ENCODE measurements at regions not wholly inside any gene's neighbourhood (a gene's known extent, or its start where the extent isn't known, plus 50 kb on each side); places are given as distances from the start of the nearest gene placed in this dataset.

GRCh38 chr17:79534851-79535727 is 75.8 kb downstream of the RBFOX3 start:
- no peak for TF ChIP-seq Cebpa-rat (IDR thresholded peaks at IDR 0.05)
- Histone ChIP-seq H3K36me3 (no peaks in the 10 kb centered on the region), H3K27ac (no peak overlapping the region), H3K4me3 (no peak overlapping the region), H3K4me2 (peak overlapping the region; percentile 28 to 85 (median 72)), H4K20me1 (no peaks in the 10 kb centered on the region; a peak in 1 of 22 replicates), H3K4me1 (peaks cover 10 to 53% (median 37%) of the 10 kb centered on the region in 10 experiments), H3K9me3 (replicated peaks in 1 of 11) (no peaks in the 10 kb centered on the region), H3K27me3 (no peaks in the 10 kb centered on the region), H3K9ac (no peak overlapping the region)

DNA sequence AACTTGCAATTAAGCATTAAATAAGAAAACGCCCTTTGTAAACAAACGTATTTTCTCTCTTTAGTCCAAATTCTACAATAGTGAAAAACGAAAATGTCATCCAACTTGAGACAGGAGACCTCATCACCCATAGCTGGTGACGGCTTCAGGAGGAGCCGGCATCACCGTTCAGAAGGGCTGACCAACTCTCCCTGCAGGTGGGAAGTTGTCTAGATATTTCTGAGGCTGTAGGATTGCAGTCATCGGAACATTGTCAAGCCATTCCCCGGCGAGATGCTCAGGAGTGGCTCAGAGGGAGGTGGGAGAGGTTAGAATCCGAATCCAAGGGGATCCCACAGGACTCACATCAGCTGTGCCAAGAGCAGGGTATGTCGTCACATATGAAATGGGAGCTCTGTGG is 76.7 kb downstream of the RBFOX3 start:
- no peak for TF ChIP-seq Cebpa-rat (IDR thresholded peaks at IDR 0.05)
- H4K20me1 ChIP-seq, result no peaks in the 10 kb centered on the region; a peak in 1 of 22 replicates
- no peak overlapping the region for H3K9ac ChIP-seq
- H3K4me2 ChIP-seq, result peak overlapping the region in 7 of 11 experiments; percentile 28 to 85 (median 74); a peak in 14 of 22 replicates
- H3K27me3 ChIP-seq, result no peaks in the 10 kb centered on the region
- H3K36me3 ChIP-seq, result no peaks in the 10 kb centered on the region
- H3K9me3 ChIP-seq (replicated peaks in 1 of 11), result no peaks in the 10 kb centered on the region
- no peak overlapping the region for H3K4me3 ChIP-seq
- no peak overlapping the region for H3K27ac ChIP-seq
- H3K4me1 ChIP-seq, result peaks cover 10 to 58% (median 44%) of the 10 kb centered on the region in 10 experiments

DNA sequence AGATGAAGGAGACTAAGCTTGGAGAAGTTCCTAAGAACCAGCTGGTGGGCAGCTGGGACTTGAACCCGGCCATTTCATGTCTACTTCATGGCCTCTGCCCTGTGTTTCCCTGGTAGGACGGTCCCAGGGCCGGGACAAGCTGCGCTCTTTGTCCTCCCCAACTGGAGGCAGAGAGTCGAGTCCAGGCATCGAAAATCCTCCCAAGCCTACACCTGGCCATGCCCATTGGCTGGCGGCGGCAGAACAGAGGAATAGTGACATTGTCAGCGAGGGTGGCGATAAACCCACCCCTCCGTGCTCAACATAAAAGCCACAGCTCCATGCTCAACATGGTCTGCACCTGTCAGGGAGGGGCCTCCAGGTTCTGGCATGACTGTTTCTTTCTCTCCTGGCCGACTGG is 77.7 kb downstream of the RBFOX3 start:
- H3K27me3 ChIP-seq, result no peaks in the 10 kb centered on the region
- TF ChIP-seq Cebpa-rat (IDR thresholded peaks at IDR 0.05), result no peak
- no peaks in the 10 kb centered on the region for H3K36me3 ChIP-seq
- no peak overlapping the region for H3K9ac ChIP-seq
- H3K4me1 ChIP-seq, result peaks cover 10 to 49% (median 35%) of the 10 kb centered on the region in 10 experiments
- H3K9me3 ChIP-seq (replicated peaks in 1 of 11), result peaks cover 0 to 6% (median under 1%) of the 10 kb centered on the region in 11 experiments; a peak in 6 of 22 replicates
- no peak overlapping the region for H3K4me2 ChIP-seq
- no peak overlapping the region for H3K27ac ChIP-seq
- no peak overlapping the region for H3K4me3 ChIP-seq
- H4K20me1 ChIP-seq, result no peaks in the 10 kb centered on the region; a peak in 1 of 22 replicates

DNA sequence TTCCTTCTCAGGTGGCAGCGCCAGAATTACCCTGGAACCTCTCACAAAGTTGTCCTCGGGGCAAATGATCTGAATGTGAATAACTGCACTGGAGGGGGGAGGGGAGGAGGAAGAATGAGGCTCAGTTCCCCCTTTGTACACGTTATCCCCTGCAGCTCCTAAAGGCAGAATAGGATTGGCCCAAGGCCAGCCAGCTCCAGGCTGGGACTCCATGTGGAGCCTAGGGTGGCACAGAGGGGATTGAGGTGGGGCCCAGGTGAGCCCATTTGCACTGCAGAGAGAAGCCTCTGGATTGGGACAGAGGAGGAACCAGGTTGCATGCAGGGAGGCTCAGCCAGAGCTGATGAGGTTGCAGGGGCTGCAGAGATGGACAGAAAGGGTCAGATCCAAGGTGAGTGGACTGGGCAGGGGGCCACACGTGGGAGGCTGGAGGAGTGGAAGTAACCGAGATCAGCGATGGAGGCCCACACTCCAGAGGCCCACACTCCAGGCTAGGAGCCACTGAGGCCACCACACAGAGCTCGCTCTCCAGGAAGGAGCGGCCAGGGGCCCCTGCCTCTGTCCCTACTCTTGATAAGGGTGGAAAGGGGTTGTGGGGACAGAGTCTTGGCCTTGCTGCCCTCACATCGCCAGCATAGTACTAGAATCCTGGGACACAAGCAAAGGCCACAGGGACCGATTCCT is 78.6 kb downstream of the RBFOX3 start:
- H3K4me3 ChIP-seq, result no peak overlapping the region
- no peak for TF ChIP-seq Cebpa-rat (IDR thresholded peaks at IDR 0.05)

DNA sequence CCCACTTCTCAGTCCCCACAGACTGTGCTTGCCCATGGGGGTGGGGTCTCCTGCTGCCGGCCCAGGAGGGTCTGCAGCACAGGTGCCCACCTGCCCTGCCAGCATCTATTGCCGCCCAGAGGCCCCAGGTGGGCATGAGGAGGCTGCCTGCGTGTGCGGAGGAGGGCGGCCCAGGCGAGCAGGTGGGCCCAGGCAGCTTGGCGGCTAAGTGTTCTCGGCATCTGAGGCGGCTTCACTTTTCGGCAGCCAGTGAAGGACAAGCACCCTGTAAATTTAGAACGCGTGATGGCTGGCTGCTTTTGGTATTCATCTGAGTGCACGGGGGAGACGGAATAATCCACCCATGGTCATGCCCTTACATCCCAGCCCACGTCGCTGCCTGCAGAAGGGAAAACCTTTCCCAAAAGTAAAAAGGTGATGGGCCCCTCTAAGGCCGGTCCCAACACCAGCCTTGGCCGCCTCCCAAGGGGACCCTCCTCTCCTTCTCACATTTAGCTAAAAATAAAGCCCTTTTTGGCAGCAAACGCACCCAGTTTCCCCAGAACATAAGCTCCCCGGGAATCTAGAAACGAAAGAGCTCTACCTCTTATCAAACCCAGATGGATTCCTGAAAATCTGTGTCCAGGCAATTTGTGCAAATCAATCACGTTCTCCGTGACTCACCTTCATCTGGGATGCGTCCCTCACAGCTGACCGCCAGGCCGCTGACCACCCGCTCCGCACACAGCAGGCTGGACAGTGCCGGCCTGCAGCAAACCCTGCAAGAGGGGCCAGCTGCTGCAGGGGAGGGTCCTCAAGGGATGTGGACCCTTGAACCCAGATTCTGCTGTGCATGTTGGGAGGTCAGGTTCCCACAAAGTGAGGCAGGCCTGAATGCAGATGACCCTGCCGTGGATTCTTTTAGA is 79.4 kb downstream of the RBFOX3 start:
- no peak for TF ChIP-seq Cebpa-rat (IDR thresholded peaks at IDR 0.05)
- H3K27ac ChIP-seq, result no peak overlapping the region
- H3K27me3 ChIP-seq, result no peaks in the 10 kb centered on the region
- H3K4me2 ChIP-seq, result 0 out of 22 replicates have a peak overlapping the region, but pooled peaks of 1 of the 11 experiments have one; percentile 13
- no peak overlapping the region for H3K4me3 ChIP-seq
- H4K20me1 ChIP-seq, result no peaks in the 10 kb centered on the region; a peak in 1 of 22 replicates
- no peaks in the 10 kb centered on the region for H3K36me3 ChIP-seq
- H3K9me3 ChIP-seq (replicated peaks in 1 of 11), result peaks cover 0 to 14% (median 4%) of the 10 kb centered on the region in 11 experiments; a peak in 8 of 22 replicates
- H3K9ac ChIP-seq, result no peak overlapping the region
- H3K4me1 ChIP-seq, result peaks cover 8 to 38% (median 25%) of the 10 kb centered on the region in 10 experiments

More for the DNA sequence above, 78.6 kb downstream of the RBFOX3 start:
- Histone ChIP-seq H4K20me1 (no peaks in the 10 kb centered on the region; a peak in 1 of 22 replicates), H3K4me1 (peaks cover 10 to 40% (median 26%) of the 10 kb centered on the region in 10 experiments), H3K9me3 (replicated peaks in 1 of 11) (peaks cover 0 to 14% (median 4%) of the 10 kb centered on the region in 11 experiments; a peak in 8 of 22 replicates), H3K4me2 (no peak overlapping the region), H3K27me3 (no peaks in the 10 kb centered on the region), H3K9ac (no peak overlapping the region), H3K36me3 (no peaks in the 10 kb centered on the region), H3K27ac (no peak overlapping the region)

GRCh38 chr17:79530361-79531105 is 80.3 kb downstream of the RBFOX3 start:
- Histone ChIP-seq H3K9me3 (replicated peaks in 1 of 11) (peaks cover 0 to 14% (median 4%) of the 10 kb centered on the region in 11 experiments; a peak in 8 of 22 replicates), H3K9ac (no peak overlapping the region), H3K27me3 (no peaks in the 10 kb centered on the region), H3K36me3 (no peaks in the 10 kb centered on the region), H3K4me3 (no peak overlapping the region), H3K4me2 (peak overlapping the region in 1 of 11 experiments; percentile 51; a peak in 3 of 22 replicates), H3K4me1 (peaks cover 8 to 32% (median 24%) of the 10 kb centered on the region in 10 experiments), H4K20me1 (no peaks in the 10 kb centered on the region; a peak in 1 of 22 replicates), H3K27ac (no peak overlapping the region)
- no peak for TF ChIP-seq Cebpa-rat (IDR thresholded peaks at IDR 0.05)

DNA sequence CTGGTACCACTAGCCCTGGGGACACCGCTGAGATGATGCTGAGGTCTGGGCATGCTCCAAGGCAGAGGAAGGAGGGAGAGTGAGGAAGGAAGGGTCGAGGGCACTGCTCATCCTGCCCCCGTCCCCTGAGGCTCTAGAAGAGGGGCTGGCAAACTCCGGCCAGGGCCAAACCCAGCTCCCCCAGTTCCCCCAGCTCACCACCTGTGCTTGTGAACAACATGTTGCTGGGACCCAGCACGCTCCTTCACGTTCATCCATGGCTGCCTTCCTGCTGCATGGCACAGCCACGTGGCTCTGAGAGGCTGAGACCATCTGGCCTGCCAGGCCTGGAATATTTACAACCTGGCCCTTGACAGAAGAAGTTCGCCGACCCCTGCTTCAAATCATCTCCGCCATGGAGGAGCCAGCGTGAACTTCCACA is 81.2 kb downstream of the RBFOX3 start:
- Histone ChIP-seq H3K4me2 (peak overlapping the region in 7 of 11 experiments; percentile 39 to 65 (median 51); a peak in 13 of 22 replicates), H3K36me3 (no peaks in the 10 kb centered on the region), H3K4me3 (no peak overlapping the region), H4K20me1 (no peaks in the 10 kb centered on the region; a peak in 2 of 22 replicates), H3K27ac (no peak overlapping the region), H3K27me3 (no peaks in the 10 kb centered on the region), H3K4me1 (peaks cover under 1 to 23% (median 15%) of the 10 kb centered on the region in 10 experiments), H3K9ac (no peak overlapping the region), H3K9me3 (replicated peaks in 1 of 11) (peaks cover 0 to 14% (median 4%) of the 10 kb centered on the region in 11 experiments; a peak in 8 of 22 replicates)
- TF ChIP-seq Cebpa-rat (IDR thresholded peaks at IDR 0.05), result no peak

Measured in BLaER1 treated with 17β-estradiol and CSF1 and Interleukin-3, amounts not matched to agents 10 nM and 100 nM (cell line).